Uterus (tissue), 3 donors: ENCODE measurements at regions not wholly inside any gene's neighbourhood (a gene's known extent, or its start where the extent isn't known, plus 50 kb on each side); places are given as distances from the start of the nearest gene placed in this dataset.

Experiments used
- DNase-seq, 2 donors: peaks; one replicate each; pipeline ENCODE4 v3.0.0-alpha.2; 2019 to 2020
- H3K27ac ChIP-seq, 2 donors: fragments of 200-600 bp; sonication (generic); 1 replicate in 1 of 2; 2 replicates in 1 of 2; pipeline ENCODE4 v1.5.1; 2016 to 2018
- H3K27me3 ChIP-seq, 2 donors: fragments of 200-600 bp; sonication (generic); one replicate each; pipeline ENCODE4 v1.5.1; 2018 to 2019; ENCODE audit warnings: control low read depth in 1 of 2
- H3K36me3 ChIP-seq, 2 donors: fragments of 200-600 bp; sonication (generic); one replicate each; pipeline ENCODE4 v1.5.1; 2019; ENCODE audit warnings: control low read depth in 1 of 2
- H3K4me1 ChIP-seq, 2 donors: fragments of 200-600 bp; sonication (generic); one replicate each; pipeline ENCODE4 v1.5.1; 2018 to 2019; ENCODE audit warnings: control low read depth in 1 of 2
- H3K4me3 ChIP-seq, 2 donors: fragments of 200-600 bp; sonication (generic); 1 replicate in 1 of 2; 2 replicates in 1 of 2; pipeline ENCODE4 v1.5.1; 2018 to 2019; ENCODE audit warnings: mild to moderate bottlenecking in 1 of 2
- H3K9me3 ChIP-seq, 2 donors: fragments of 200-600 bp; sonication (generic); one replicate each; pipeline ENCODE4 v1.5.1; 2019; ENCODE audit warnings: control low read depth in 1 of 2
- CTCF ChIP-seq, 4 experiments: fragments of 200-600 bp in 2 of 4; fragments of 450-650 bp in 2 of 4; sonication (generic) in 2 of 4; IDR thresholded peaks; one replicate each; pipeline ENCODE4 v1.5.1; 2016 to 2019; ENCODE audit warnings: antibody characterized with exemption in 4 of 4, mild to moderate bottlenecking in 2 of 4, moderate library complexity in 1 of 4
- POLR2A ChIP-seq, 2 donors: fragments of 450-650 bp; IDR thresholded peaks; one replicate each; pipeline ENCODE4 v1.6.1; 2016; ENCODE audit warnings: antibody characterized with exemption in 2 of 2, mild to moderate bottlenecking in 1 of 2, moderate library complexity in 1 of 2
- intact Hi-C: fragments of 100-400 bp; cut with DNase I; formaldehyde crosslinking; loops from one replicate; pipeline ENCODE4 v1.15.1; 2023; ENCODE audit warnings: low total_unique reads
- donor health status: DM: yes; HTN: yes; CAD: no.

GRCh38 chr2:183610724-183611123, 486.5 kb downstream of the NUP35 start:
- H3K36me3 ChIP-seq = no peaks in the 10 kb centered on the region
- H3K4me1 ChIP-seq = no peaks in the 10 kb centered on the region
- TF ChIP-seq POLR2A (IDR thresholded peaks at IDR 0.05) (no peak), CTCF (IDR thresholded peaks at IDR 0.05) (no peak)
- H3K9me3 ChIP-seq = no peaks in the 10 kb centered on the region
- no peak overlapping the region for H3K4me3 ChIP-seq
- no peak overlapping the region for H3K27ac ChIP-seq
- H3K27me3 ChIP-seq = no peaks in the 10 kb centered on the region
- intact Hi-C loops = no loop called here
- DNase-seq = no peak

GRCh38 chr2:183614799-183615435, 490.7 kb downstream of the NUP35 start:
- H3K4me1 ChIP-seq = no peaks in the 10 kb centered on the region
- no peaks in the 10 kb centered on the region for H3K9me3 ChIP-seq
- H3K4me3 ChIP-seq = no peak overlapping the region
- H3K27me3 ChIP-seq = no peaks in the 10 kb centered on the region
- no peak for DNase-seq
- H3K27ac ChIP-seq = no peak overlapping the region
- no peaks in the 10 kb centered on the region for H3K36me3 ChIP-seq
- intact Hi-C loops = no loop called here
- TF ChIP-seq POLR2A (IDR thresholded peaks at IDR 0.05) (no peak), CTCF (IDR thresholded peaks at IDR 0.05) (no peak)

GRCh38 chr2:183623227-183623626, 499.0 kb downstream of the NUP35 start:
- H3K36me3 ChIP-seq = no peaks in the 10 kb centered on the region
- TF ChIP-seq POLR2A (IDR thresholded peaks at IDR 0.05) (no peak), CTCF (IDR thresholded peaks at IDR 0.05) (no peak)
- H3K27me3 ChIP-seq = no peaks in the 10 kb centered on the region
- H3K9me3 ChIP-seq = no peaks in the 10 kb centered on the region
- no peak overlapping the region for H3K4me3 ChIP-seq
- intact Hi-C loops = no loop called here
- no peaks in the 10 kb centered on the region for H3K4me1 ChIP-seq
- no peak for DNase-seq
- no peak overlapping the region for H3K27ac ChIP-seq

- no peak for TF ChIP-seq CTCF (IDR thresholded peaks at IDR 0.05)
- no peak for TF ChIP-seq POLR2A (IDR thresholded peaks at IDR 0.05)
- no peak for DNase-seq
- no peaks in the 10 kb centered on the region for H3K4me1 ChIP-seq
- H3K9me3 ChIP-seq = no peaks in the 10 kb centered on the region
- H3K27ac ChIP-seq = no peak overlapping the region
- H3K27me3 ChIP-seq = no peaks in the 10 kb centered on the region
- no peak overlapping the region for H3K4me3 ChIP-seq
- intact Hi-C loops = no loop called here
- no peaks in the 10 kb centered on the region for H3K36me3 ChIP-seq
Measured at GRCh38 chr2:183630964-183631363, 506.7 kb downstream of the NUP35 start.

- Histone ChIP-seq H3K4me3 (no peak overlapping the region), H3K27me3 (no peaks in the 10 kb centered on the region), H3K36me3 (no peaks in the 10 kb centered on the region), H3K9me3 (no peaks in the 10 kb centered on the region), H3K4me1 (no peaks in the 10 kb centered on the region), H3K27ac (no peak overlapping the region)
- no peak for DNase-seq
- intact Hi-C loops = no loop called here
- TF ChIP-seq POLR2A (IDR thresholded peaks at IDR 0.05) = no peak
- TF ChIP-seq CTCF (IDR thresholded peaks at IDR 0.05) = no peak
Measured at GRCh38 chr2:183656121-183656520, 531.9 kb downstream of the NUP35 start.
